Frontal cortex (tissue), 3 donors: ENCODE measurements at regions not wholly inside any gene's neighbourhood (a gene's known extent, or its start where the extent isn't known, plus 50 kb on each side); places are given as distances from the start of the nearest gene placed in this dataset.

Experiments used
- DNase-seq, 2 donors: peaks; one replicate each; pipeline ENCODE4 v3.0.0; 2012; ENCODE audit warnings: low spot score in 2 of 2
- FAIRE-seq: peaks from 2 replicates; lab custom pipeline; 2012; peaks lifted over from hg19 to GRCh38; lab: Jason Lieb, UNC
- donor health status: control.
- donor health status: control.
- donor health status: control.

GRCh38 chr11:33564856-33565453 is 135.7 kb downstream of the C11orf91 start:
- FAIRE-seq: no peak
- DNase-seq: peak; percentile 20

- no peak for FAIRE-seq
- DNase-seq: no peak
Observed at GRCh38 chr11:33560729-33561128, 139.9 kb downstream of the C11orf91 start.

- FAIRE-seq (no peak), DNase-seq (no peak)
Observed at GRCh38 chr11:33559567-33559966, 141.1 kb downstream of the C11orf91 start.

- DNase-seq: no peak
- FAIRE-seq: no peak
Observed at GRCh38 chr11:33558097-33558496, 142.5 kb downstream of the C11orf91 start.

GRCh38 chr11:33557201-33557600 is 143.4 kb downstream of the C11orf91 start:
- FAIRE-seq (no peak), DNase-seq (no peak)

- FAIRE-seq: no peak
Observed at GRCh38 chr11:33554219-33554618, 146.4 kb downstream of the C11orf91 start.

GRCh38 chr11:33553486-33553885 is 147.1 kb downstream of the C11orf91 start:
- no peak for DNase-seq
- no peak for FAIRE-seq

More at GRCh38 chr11:33554219-33554618, 146.4 kb downstream of the C11orf91 start:
- DNase-seq: no peak

GRCh38 chr11:33552756-33553155 is 147.9 kb downstream of the C11orf91 start:
- no peak for FAIRE-seq

GRCh38 chr11:33551051-33551450 is 149.6 kb downstream of the C11orf91 start:
- FAIRE-seq: no peak

More at GRCh38 chr11:33552756-33553155, 147.9 kb downstream of the C11orf91 start:
- no peak for DNase-seq

GRCh38 chr11:33549483-33549882 is 151.1 kb downstream of the C11orf91 start:
- DNase-seq (no peak), FAIRE-seq (no peak)

More at GRCh38 chr11:33551051-33551450, 149.6 kb downstream of the C11orf91 start:
- no peak for DNase-seq

- DNase-seq: no peak
- no peak for FAIRE-seq
Observed at GRCh38 chr11:33545931-33546330, 154.7 kb downstream of the C11orf91 start.

GRCh38 chr11:33544593-33545373 is 155.8 kb downstream of the C11orf91 start:
- FAIRE-seq (no peak), DNase-seq (no peak)

GRCh38 chr11:33543823-33544222 is 156.8 kb downstream of the C11orf91 start:
- DNase-seq: no peak
- no peak for FAIRE-seq

- DNase-seq: peak; percentile 24 to 56
- FAIRE-seq: no peak
Observed at GRCh38 chr11:33542921-33543320, 157.7 kb downstream of the C11orf91 start.

GRCh38 chr11:33540946-33541915 is 159.4 kb downstream of the C11orf91 start:
- DNase-seq: no peak
- no peak for FAIRE-seq

- no peak for FAIRE-seq
- DNase-seq: no peak
Observed at GRCh38 chr11:33540427-33540826, 160.2 kb downstream of the C11orf91 start.

- no peak for FAIRE-seq
- DNase-seq: no peak
Observed at GRCh38 chr11:33539751-33540150, 160.9 kb downstream of the C11orf91 start.

GRCh38 chr11:33538726-33539125 is 161.9 kb downstream of the C11orf91 start:
- DNase-seq (no peak), FAIRE-seq (no peak)

GRCh38 chr11:33536178-33536577 is 164.4 kb downstream of the C11orf91 start:
- no peak for DNase-seq
- no peak for FAIRE-seq

- DNase-seq (no peak), FAIRE-seq (no peak)
Observed at GRCh38 chr11:33534575-33534974, 166.1 kb downstream of the C11orf91 start.
